Calu3 (cell line): ENCODE measurements at regions not wholly inside any gene's neighbourhood (a gene's known extent, or its start where the extent isn't known, plus 50 kb on each side); places are given as distances from the start of the nearest gene placed in this dataset.
"Not testable (repeated sequence)": the region's sequence is repeated elsewhere in the genome, so short reads cannot be mapped to it uniquely, and the experiment has no call there.

Experiments used
- BruUV-seq: library from RNA; stranded (reverse); fragments of 400-500 nt; replicated peaks from 2 replicates; lab custom pipeline; 2021; lab: Mats Ljungman, UMichigan
- CTCF ChIA-PET: fragments of 300-600 bp; sonication (Branson Sonifier 250); formaldehyde crosslinking; loops from one replicate; lab custom pipeline; 2022; ENCODE audit warnings: antibody characterized with exemption; lab: Charles Lee
- DNase-seq: peaks from one replicate; pipeline ENCODE4 v3.0.0; 2022
- H3K27ac Mint-ChIP-seq: one replicate; pipeline ENCODE4 v1.8.0; 2022; ENCODE audit warnings: mixed read lengths; ENCODE audit not compliant: unreplicated experiment
- H3K27me3 Mint-ChIP-seq: one replicate; pipeline ENCODE4 v1.8.0; 2022; ENCODE audit warnings: mixed read lengths; ENCODE audit not compliant: unreplicated experiment
- H3K36me3 Mint-ChIP-seq: one replicate; pipeline ENCODE4 v1.8.0; 2022; ENCODE audit warnings: mild to moderate bottlenecking, moderate library complexity, mixed read lengths; ENCODE audit not compliant: insufficient read depth, unreplicated experiment
- H3K4me1 Mint-ChIP-seq: one replicate; pipeline ENCODE4 v1.8.0; 2022; ENCODE audit warnings: mild to moderate bottlenecking, low read depth, mixed read lengths; ENCODE audit not compliant: unreplicated experiment
- H3K4me3 Mint-ChIP-seq: one replicate; pipeline ENCODE4 v1.8.0; 2022; ENCODE audit warnings: mild to moderate bottlenecking, low read depth, moderate library complexity, mixed read lengths; ENCODE audit not compliant: unreplicated experiment
- H3K9me3 Mint-ChIP-seq: one replicate; pipeline ENCODE4 v1.8.0; 2022; ENCODE audit warnings: low read depth, mixed read lengths; ENCODE audit not compliant: unreplicated experiment
- intact Hi-C: fragments of 100-400 bp; cut with micrococcal nuclease; formaldehyde crosslinking; loops from one replicate; pipeline ENCODE4 v1.10.0; 2022; ENCODE audit not compliant: unreplicated experiment
- TF ChIP-seq, protein P1 (sequence below): fragments of 200-600 bp; IDR thresholded peaks from one replicate; pipeline ENCODE4 v1.8.0; 2022; ENCODE audit warnings: antibody characterized with exemption; ENCODE audit not compliant: unreplicated experiment

DNA sequence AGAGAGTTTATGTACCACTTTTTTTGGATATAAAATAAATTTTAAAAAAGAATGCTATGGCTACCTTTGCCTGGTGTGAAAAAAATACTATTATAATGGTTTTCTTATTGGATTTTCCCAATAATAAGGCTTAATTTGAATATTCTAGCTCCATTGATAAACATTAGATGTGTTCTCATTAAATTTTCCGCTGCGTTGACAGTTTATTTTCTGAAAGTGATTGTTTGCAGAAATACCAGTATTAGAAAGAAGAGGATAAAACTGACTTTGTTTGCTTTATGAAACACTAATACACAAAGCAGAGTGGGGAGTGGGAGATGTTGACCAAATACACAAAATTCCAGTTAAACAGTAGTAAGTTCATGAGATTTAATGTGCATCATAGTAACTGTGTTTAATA lies 433.3 kb upstream of the TMEFF2 start:
- intact Hi-C loops, result no loop called here
- H3K9me3 Mint-ChIP-seq, result peaks cover 4% of the 10 kb centered on the region
- H3K4me1 Mint-ChIP-seq, result no peaks in the 10 kb centered on the region
- TF ChIP-seq, protein P1, sequence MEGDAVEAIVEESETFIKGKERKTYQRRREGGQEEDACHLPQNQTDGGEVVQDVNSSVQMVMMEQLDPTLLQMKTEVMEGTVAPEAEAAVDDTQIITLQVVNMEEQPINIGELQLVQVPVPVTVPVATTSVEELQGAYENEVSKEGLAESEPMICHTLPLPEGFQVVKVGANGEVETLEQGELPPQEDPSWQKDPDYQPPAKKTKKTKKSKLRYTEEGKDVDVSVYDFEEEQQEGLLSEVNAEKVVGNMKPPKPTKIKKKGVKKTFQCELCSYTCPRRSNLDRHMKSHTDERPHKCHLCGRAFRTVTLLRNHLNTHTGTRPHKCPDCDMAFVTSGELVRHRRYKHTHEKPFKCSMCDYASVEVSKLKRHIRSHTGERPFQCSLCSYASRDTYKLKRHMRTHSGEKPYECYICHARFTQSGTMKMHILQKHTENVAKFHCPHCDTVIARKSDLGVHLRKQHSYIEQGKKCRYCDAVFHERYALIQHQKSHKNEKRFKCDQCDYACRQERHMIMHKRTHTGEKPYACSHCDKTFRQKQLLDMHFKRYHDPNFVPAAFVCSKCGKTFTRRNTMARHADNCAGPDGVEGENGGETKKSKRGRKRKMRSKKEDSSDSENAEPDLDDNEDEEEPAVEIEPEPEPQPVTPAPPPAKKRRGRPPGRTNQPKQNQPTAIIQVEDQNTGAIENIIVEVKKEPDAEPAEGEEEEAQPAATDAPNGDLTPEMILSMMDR, result no peak
- no peaks in the 10 kb centered on the region for H3K27me3 Mint-ChIP-seq
- H3K4me3 Mint-ChIP-seq, result no peak overlapping the region
- H3K27ac Mint-ChIP-seq, result no peak overlapping the region
- no TSS peak for BruUV-seq
- H3K36me3 Mint-ChIP-seq, result no peaks in the 10 kb centered on the region
- DNase-seq, result no peak
- CTCF ChIA-PET, result no interaction called here

DNA sequence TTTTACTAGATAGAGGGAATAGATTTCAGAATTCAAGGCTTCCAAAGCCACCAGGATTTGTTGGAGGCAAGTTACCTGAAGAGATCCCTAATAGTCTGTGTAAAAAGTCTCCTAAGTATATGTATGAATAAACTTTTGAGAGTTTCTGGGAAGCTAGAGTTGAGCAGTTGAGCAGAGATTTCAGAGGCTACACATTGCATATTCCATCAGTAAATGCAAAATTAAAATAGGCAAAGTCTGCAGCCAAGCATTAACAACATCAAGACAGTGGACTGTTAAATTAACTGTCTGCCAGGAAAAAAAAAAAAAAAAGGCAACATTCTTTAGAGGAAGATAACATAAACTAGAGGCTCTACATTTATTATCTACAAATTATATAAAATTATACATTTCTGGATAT lies 420.4 kb upstream of the TMEFF2 start:
- Mint-ChIP-seq H3K4me1 (no peaks in the 10 kb centered on the region), H3K36me3 (no peaks in the 10 kb centered on the region), H3K9me3 (no peaks in the 10 kb centered on the region), H3K27ac (no peak overlapping the region), H3K27me3 (no peaks in the 10 kb centered on the region), H3K4me3 (no peak overlapping the region)
- DNase-seq, result no peak
- TF ChIP-seq, protein P1, result no peak
- BruUV-seq, result no TSS peak
- intact Hi-C loops, result no loop called here
- CTCF ChIA-PET, result no interaction called here

DNA sequence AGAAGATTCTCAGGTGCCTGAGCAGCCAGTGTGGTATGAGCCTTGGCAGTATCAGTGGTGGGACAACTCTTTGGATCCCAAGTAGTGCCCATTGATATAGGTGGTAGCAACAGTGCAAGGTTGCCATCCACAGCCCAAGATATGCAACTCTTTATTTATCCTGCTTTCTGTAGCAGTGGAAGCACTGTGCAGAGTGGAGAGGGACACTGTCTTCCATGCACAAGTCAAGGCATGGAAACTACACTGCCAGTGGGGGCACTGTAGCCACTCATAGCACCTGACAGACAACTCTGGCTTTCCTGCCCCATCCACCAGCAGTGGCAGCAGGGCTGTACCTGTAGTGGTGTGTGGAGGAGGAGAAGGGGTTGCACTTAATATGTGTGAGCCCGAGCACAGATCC lies 409.6 kb upstream of the TMEFF2 start:
- DNase-seq, result no peak
- BruUV-seq, result no TSS peak
- intact Hi-C loops, result no loop called here
- Mint-ChIP-seq H3K36me3 (no peaks in the 10 kb centered on the region), H3K27me3 (no peaks in the 10 kb centered on the region), H3K4me1 (no peaks in the 10 kb centered on the region), H3K9me3 (no peaks in the 10 kb centered on the region), H3K4me3 (no peak overlapping the region), H3K27ac (no peak overlapping the region)
- TF ChIP-seq, protein P1, result no peak
- CTCF ChIA-PET, result interaction anchor here (1.1 kb wide), 1 partner anchor 980 kb away, joined by 3 read pairs; no protein-coding TSS in a partner anchor

DNA sequence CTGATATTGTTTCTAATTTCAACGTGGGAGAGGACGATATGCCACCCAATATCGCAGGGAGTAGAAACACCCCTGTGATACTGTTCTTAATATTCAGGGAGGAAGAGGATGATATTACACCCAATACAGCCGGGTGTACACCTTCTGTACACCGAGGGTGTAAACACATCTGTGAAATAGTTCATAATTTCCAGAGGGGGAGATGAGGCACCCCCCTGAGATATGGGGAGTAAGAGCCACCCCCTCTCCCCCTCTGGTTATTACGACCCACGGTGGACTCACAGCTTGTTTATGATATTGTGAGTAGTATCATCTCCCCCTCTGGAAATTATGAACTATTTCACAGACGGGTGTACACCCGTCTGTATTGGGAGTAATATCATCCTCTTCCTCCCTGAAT lies 403.9 kb upstream of the TMEFF2 start:
- BruUV-seq, H3K36me3 Mint-ChIP-seq, H3K4me1 Mint-ChIP-seq, DNase-seq, H3K9me3 Mint-ChIP-seq, H3K27me3 Mint-ChIP-seq, CTCF ChIA-PET, H3K4me3 Mint-ChIP-seq, H3K27ac Mint-ChIP-seq, intact Hi-C loops: not testable (repeated sequence)

DNA sequence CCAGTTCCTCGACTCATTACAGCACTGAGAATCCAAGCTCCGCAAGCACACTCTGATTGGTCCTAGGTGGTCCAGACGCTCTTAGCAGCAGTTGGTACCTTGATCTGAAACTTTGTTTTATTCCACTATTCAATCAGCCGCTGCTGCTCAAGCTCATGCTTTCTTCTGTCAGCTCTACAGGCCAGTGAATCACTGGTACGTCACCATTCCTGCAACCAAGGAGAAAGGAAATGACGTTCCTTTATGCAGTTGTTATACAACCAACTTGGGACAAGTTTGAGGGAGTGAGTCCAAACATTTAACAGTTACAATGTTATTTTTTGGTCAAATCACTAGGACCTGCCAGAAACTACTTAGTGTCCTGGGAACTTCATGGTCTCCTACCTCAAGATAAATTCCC lies 398.8 kb upstream of the TMEFF2 start:
- intact Hi-C loops, result no loop called here
- TF ChIP-seq, protein P1, result no peak
- no peak overlapping the region for H3K4me3 Mint-ChIP-seq
- no peak for DNase-seq
- H3K27ac Mint-ChIP-seq, result no peak overlapping the region
- no peaks in the 10 kb centered on the region for H3K36me3 Mint-ChIP-seq
- peaks cover 2% of the 10 kb centered on the region for H3K9me3 Mint-ChIP-seq
- no peaks in the 10 kb centered on the region for H3K4me1 Mint-ChIP-seq
- BruUV-seq, result no TSS peak
- no peaks in the 10 kb centered on the region for H3K27me3 Mint-ChIP-seq
- CTCF ChIA-PET, result no interaction called here
